IMR-90 (cell line): ENCODE measurements at regions not wholly inside any gene's neighbourhood (a gene's known extent, or its start where the extent isn't known, plus 50 kb on each side); places are given as distances from the start of the nearest gene placed in this dataset.

Experiments used
- ATAC-seq: fragments of 200-7000 bp; cut with Tn5 transposase; 2 replicates; pipeline ENCODE4 v1.9.1; 2020; ENCODE audit warnings: low read depth, mild to moderate bottlenecking, moderate library complexity
- BruUV-seq: library from RNA; stranded (reverse); fragments of 400-500 nt; replicated peaks from 2 replicates; lab custom pipeline; 2021; lab: Mats Ljungman, UMichigan
- CTCF ChIA-PET: fragments of 300-600 bp; formaldehyde crosslinking; extraction: SDS; loops from one replicate; lab custom pipeline; 2021; ENCODE audit warnings: antibody characterized with exemption; lab: Yijun Ruan, JAX
- POLR2A ChIA-PET: fragments of 300-600 bp; sonication (Branson Sonifier 250); formaldehyde crosslinking; loops from one replicate; lab custom pipeline; 2022; ENCODE audit warnings: antibody characterized with exemption; ENCODE audit not compliant: unreplicated experiment; lab: Charles Lee
- DNase-seq: peaks from one replicate; pipeline ENCODE4 v3.0.0; 2013
- H2AFZ ChIP-seq: replicated peaks from 2 replicates; pipeline ENCODE3; 2013; ENCODE audit warnings: low read length, mild to moderate bottlenecking; ENCODE audit not compliant: poor library complexity
- H2AK5ac ChIP-seq: 2 replicates; pipeline ENCODE4 v1.6.1; 2013; ENCODE audit warnings: low read depth, low read length, inconsistent platforms
- H2AK9ac ChIP-seq: replicated peaks from 2 replicates; pipeline ENCODE3; 2013; ENCODE audit warnings: mild to moderate bottlenecking, low read depth, low read length, moderate library complexity; ENCODE audit not compliant: poor library complexity
- H2BK120ac ChIP-seq: 2 replicates; pipeline ENCODE4 v1.6.1; 2013; ENCODE audit warnings: low read depth, low read length, inconsistent platforms
- H2BK15ac ChIP-seq: 3 replicates; pipeline ENCODE4 v1.6.1; 2013; ENCODE audit warnings: low read depth, low read length, inconsistent platforms
- H2BK20ac ChIP-seq: 2 replicates; pipeline ENCODE4 v1.6.1; 2013; ENCODE audit warnings: low read depth, mild to moderate bottlenecking, inconsistent platforms, low read length, moderate library complexity
- H2BK5ac ChIP-seq: 2 replicates; pipeline ENCODE4 v1.6.1; 2013; ENCODE audit warnings: mild to moderate bottlenecking, low read depth, low read length, inconsistent platforms; ENCODE audit not compliant: poor library complexity, severe bottlenecking
- H3K14ac ChIP-seq: replicated peaks from 2 replicates; pipeline ENCODE4 v1.6.1; 2013; ENCODE audit warnings: low read depth, low read length, inconsistent platforms
- H3K18ac ChIP-seq: 2 replicates; pipeline ENCODE4 v1.6.1; 2013; ENCODE audit warnings: low read depth, low read length, control low read depth
- H3K23ac ChIP-seq: 2 replicates; pipeline ENCODE4 v1.6.1; 2013; ENCODE audit warnings: low read depth, low read length, inconsistent platforms
- H3K27ac ChIP-seq: 2 replicates; pipeline ENCODE4 v1.5.1; 2013; ENCODE audit warnings: mild to moderate bottlenecking, control low read depth, low read length; ENCODE audit not compliant: insufficient read depth
- H3K27me3 ChIP-seq: 2 replicates; pipeline ENCODE4 v1.6.1; 2013; ENCODE audit warnings: low read length; ENCODE audit not compliant: control insufficient read depth, insufficient read depth
- H3K36me3 ChIP-seq: 2 replicates; pipeline ENCODE4 v1.6.1; 2013; ENCODE audit warnings: low read length, mixed read lengths; ENCODE audit not compliant: control insufficient read depth, insufficient read depth
- H3K4ac ChIP-seq: 2 replicates; pipeline ENCODE4 v1.6.1; 2013; ENCODE audit warnings: low read depth, low read length, inconsistent platforms
- H3K4me1 ChIP-seq: 2 replicates; pipeline ENCODE4 v1.6.1; 2013; ENCODE audit warnings: low read length, mixed read lengths; ENCODE audit not compliant: control insufficient read depth, insufficient read depth
- H3K4me2 ChIP-seq: 2 replicates; pipeline ENCODE4 v1.6.1; 2013; ENCODE audit warnings: low read depth, mild to moderate bottlenecking, control low read depth, low read length, moderate library complexity
- H3K4me3 ChIP-seq: 2 replicates; pipeline ENCODE4 v1.5.1; 2013; ENCODE audit warnings: low read depth, mild to moderate bottlenecking, control low read depth, low read length, moderate library complexity; ENCODE audit not compliant: insufficient read depth
- H3K56ac ChIP-seq: 2 replicates; pipeline ENCODE4 v1.6.1; 2013; ENCODE audit warnings: low read length, inconsistent platforms; ENCODE audit not compliant: insufficient read depth; ENCODE audit errors: extremely low read depth
- H3K79me1 ChIP-seq, 2 experiments: 2 replicates each; pipeline ENCODE4 v1.6.1; 2013; ENCODE audit warnings: low read length in 2 of 2, inconsistent platforms in 1 of 2, low read depth in 1 of 2
- H3K9ac ChIP-seq: 2 replicates; pipeline ENCODE4 v1.6.1; 2013; ENCODE audit warnings: low read depth, low read length, control low read depth
- H3K9me1 ChIP-seq: 2 replicates; pipeline ENCODE4 v1.6.1; 2013; ENCODE audit warnings: low read length, inconsistent platforms; ENCODE audit not compliant: insufficient read depth
- H3K9me3 ChIP-seq: 2 replicates; pipeline ENCODE4 v1.6.1; 2013; ENCODE audit warnings: low read length; ENCODE audit not compliant: control insufficient read depth, insufficient read depth
- H4K20me1 ChIP-seq: 2 replicates; pipeline ENCODE4 v1.6.1; 2013; ENCODE audit warnings: low read length, inconsistent platforms; ENCODE audit not compliant: insufficient read depth
- H4K5ac ChIP-seq: 2 replicates; pipeline ENCODE4 v1.6.1; 2013; ENCODE audit warnings: mild to moderate bottlenecking, low read depth, low read length, control low read depth
- H4K8ac ChIP-seq, 2 experiments: 2 replicates each; pipeline ENCODE4 v1.6.1; 2013; ENCODE audit warnings: low read depth in 2 of 2, low read length in 2 of 2, control low read depth in 1 of 2, inconsistent platforms in 1 of 2
- H4K91ac ChIP-seq: 2 replicates; pipeline ENCODE4 v1.6.1; 2013; ENCODE audit warnings: low read depth, low read length, inconsistent platforms; ENCODE audit not compliant: insufficient read depth
- BHLHE40 ChIP-seq: fragments of 150-350 bp; IDR thresholded peaks from 2 replicates; pipeline ENCODE4 v1.6.1; 2016; ENCODE audit warnings: mild to moderate bottlenecking, low read depth, low read length
- CEBPB ChIP-seq: IDR thresholded peaks from 2 replicates; pipeline ENCODE4 v1.6.1; 2012; ENCODE audit warnings: low read depth, low read length, improper control_type of control experiment
- CHD1 ChIP-seq: IDR thresholded peaks from 2 replicates; pipeline ENCODE4 v1.6.1; 2012; ENCODE audit warnings: low read depth, low read length, improper control_type of control experiment
- CTCF ChIP-seq: conservative IDR thresholded peaks from 2 replicates; pipeline ENCODE4 v1.5.1; 2012; ENCODE audit warnings: mild to moderate bottlenecking, low read depth, low read length, improper control_type of control experiment
- ELK1 ChIP-seq: fragments of 150-350 bp; IDR thresholded peaks from 2 replicates; pipeline ENCODE4 v1.6.1; 2016; ENCODE audit warnings: low read depth, mild to moderate bottlenecking, low read length, moderate library complexity, borderline replicate concordance
- FOS ChIP-seq: fragments of 150-350 bp; IDR thresholded peaks from 2 replicates; pipeline ENCODE4 v1.6.1; 2016; ENCODE audit warnings: low read depth, low read length
- MAFK ChIP-seq: IDR thresholded peaks from 2 replicates; pipeline ENCODE4 v1.6.1; 2012; ENCODE audit warnings: low read depth, low read length, improper control_type of control experiment
- MAZ ChIP-seq: IDR thresholded peaks from 2 replicates; pipeline ENCODE4 v1.6.1; 2012; ENCODE audit warnings: low read depth, mild to moderate bottlenecking, low read length, improper control_type of control experiment, moderate library complexity, borderline replicate concordance
- MXI1 ChIP-seq: IDR thresholded peaks from 2 replicates; pipeline ENCODE4 v1.6.1; 2012; ENCODE audit warnings: low read depth, mild to moderate bottlenecking, low read length, moderate library complexity, borderline replicate concordance
- NFE2L2 ChIP-seq: fragments of 150-350 bp; IDR thresholded peaks from 2 replicates; pipeline ENCODE4 v1.6.1; 2016; ENCODE audit warnings: low read depth, mild to moderate bottlenecking, low read length
- POLR2A ChIP-seq: IDR thresholded peaks from 2 replicates; pipeline ENCODE4 v1.6.1; 2012; ENCODE audit warnings: mild to moderate bottlenecking, low read depth, low read length
- RAD21 ChIP-seq: IDR thresholded peaks from 2 replicates; pipeline ENCODE4 v1.6.1; 2012; ENCODE audit warnings: low read length, improper control_type of control experiment
- RCOR1 ChIP-seq: IDR thresholded peaks from 2 replicates; pipeline ENCODE4 v1.6.1; 2012; ENCODE audit warnings: mild to moderate bottlenecking, low read length, improper control_type of control experiment; ENCODE audit not compliant: insufficient replicate concordance
- RFX5 ChIP-seq: IDR thresholded peaks from 2 replicates; pipeline ENCODE4 v1.8.0; 2012; ENCODE audit warnings: low read depth, mild to moderate bottlenecking, low read length, moderate library complexity
- SMC3 ChIP-seq: fragments of 150-350 bp; IDR thresholded peaks from 2 replicates; pipeline ENCODE4 v1.6.1; 2016; ENCODE audit warnings: low read depth, mild to moderate bottlenecking, antibody characterized with exemption, low read length, moderate library complexity
- USF2 ChIP-seq: fragments of 150-350 bp; IDR thresholded peaks from 2 replicates; pipeline ENCODE4 v1.6.1; 2017; ENCODE audit warnings: mild to moderate bottlenecking, antibody characterized with exemption, low read length, low read depth
- WGBS, 2 experiments: methylation state at CpG; one replicate each; pipeline versions ENCODE4 v1.1.5 to v1.1.7; 2013; ENCODE audit warnings: missing lambda C conversion rate in 2 of 2; ENCODE audit not compliant: insufficient read length in 1 of 2; ENCODE audit errors: extremely low coverage in 2 of 2; 5-methylcytosine and 5-hydroxymethylcytosine counted together
- dilution Hi-C: fragments of 300-500 bp; cut with HindIII; formaldehyde crosslinking; loops from one replicate; pipeline ENCODE4 v1.14.3; 2018; ENCODE audit warnings: low sequenced_read_pairs; ENCODE audit not compliant: unreplicated experiment
- in situ Hi-C: fragments of 300-500 bp; cut with MboI; formaldehyde crosslinking; loops from 3 replicates; pipeline ENCODE4 v1.14.3; 2019; ENCODE audit warnings: low sequenced_read_pairs, inconsistent platforms, mixed read lengths
- intact Hi-C: fragments of 100-400 bp; cut with micrococcal nuclease; formaldehyde crosslinking; loops from 2 replicates; pipeline ENCODE4 v1.10.0; 2022

GRCh38 chr11:109769858-109770257 lies 323.3 kb upstream of the ZC3H12C start:
- DNase-seq = no peak
- no peaks in the 10 kb centered on the region for H3K4me1 ChIP-seq
- no peak overlapping the region for H4K91ac ChIP-seq
- no peak overlapping the region for H4K5ac ChIP-seq
- in situ Hi-C loops (no loop called here), intact Hi-C loops (no loop called here), dilution Hi-C loops (no loop called here)
- ChIA-PET CTCF (interaction anchor here (0.8 to 1.9 kb wide), 2 partner anchors 12 to 13 kb away, joined by 3 to 7 read pairs; no protein-coding TSS in a partner anchor), POLR2A (no interaction called here)
- H3K18ac ChIP-seq = no peak overlapping the region
- no peak overlapping the region for H3K27ac ChIP-seq
- TF ChIP-seq ELK1 = no peak
- TF ChIP-seq RCOR1 = no peak
- TF ChIP-seq CHD1 = no peak
- no peak for TF ChIP-seq RAD21
- no peak for TF ChIP-seq BHLHE40
- TF ChIP-seq SMC3 = no peak
- no peak for TF ChIP-seq MXI1
- TF ChIP-seq POLR2A = no peak
- no peak for TF ChIP-seq CTCF
- TF ChIP-seq USF2 = no peak
- no peak for TF ChIP-seq CEBPB
- no peak for TF ChIP-seq MAFK
- TF ChIP-seq MAZ = no peak
- TF ChIP-seq RFX5 = no peak
- TF ChIP-seq FOS = no peak
- TF ChIP-seq NFE2L2 = no peak
- H2AK5ac ChIP-seq = no peak overlapping the region
- no peaks in the 10 kb centered on the region; the same call in 1 of the 2 replicates for H3K9me1 ChIP-seq
- H3K9me3 ChIP-seq = no peaks in the 10 kb centered on the region
- no peak overlapping the region for H2BK20ac ChIP-seq
- H3K56ac ChIP-seq = no peak overlapping the region
- ATAC-seq = no peak
- no peak overlapping the region for H3K9ac ChIP-seq
- no peak overlapping the region for H2AK9ac ChIP-seq
- H3K36me3 ChIP-seq = no peaks in the 10 kb centered on the region
- H3K79me1 ChIP-seq = no peaks in the 10 kb centered on the region
- H2BK120ac ChIP-seq = no peak overlapping the region
- H3K4ac ChIP-seq = no peak overlapping the region
- H4K20me1 ChIP-seq = no peaks in the 10 kb centered on the region
- H3K27me3 ChIP-seq = no peaks in the 10 kb centered on the region; the same call in 1 of the 2 replicates
- no peak overlapping the region for H3K4me3 ChIP-seq
- BruUV-seq = no TSS peak
- no peak overlapping the region for H3K14ac ChIP-seq
- no peak overlapping the region for H3K4me2 ChIP-seq
- peak overlapping the region; percentile 17 for H2AFZ ChIP-seq
- H3K23ac ChIP-seq = no peak overlapping the region
- no CpG with 5 or more reads among the region's 4 CpGs for WGBS, 2 experiments
- H2BK5ac ChIP-seq = no peak overlapping the region
- H4K8ac ChIP-seq = no peak overlapping the region
- H2BK15ac ChIP-seq = no peak overlapping the region
